ENCODE measurements at regions not wholly inside any gene's neighbourhood (a gene's known extent, or its start where the extent isn't known, plus 50 kb on each side); places are given as distances from the start of the nearest gene placed in this dataset.

- TF ChIP-seq POLR2A (IDR thresholded peaks at IDR 0.05), result no peak
- TF ChIP-seq, protein P1, sequence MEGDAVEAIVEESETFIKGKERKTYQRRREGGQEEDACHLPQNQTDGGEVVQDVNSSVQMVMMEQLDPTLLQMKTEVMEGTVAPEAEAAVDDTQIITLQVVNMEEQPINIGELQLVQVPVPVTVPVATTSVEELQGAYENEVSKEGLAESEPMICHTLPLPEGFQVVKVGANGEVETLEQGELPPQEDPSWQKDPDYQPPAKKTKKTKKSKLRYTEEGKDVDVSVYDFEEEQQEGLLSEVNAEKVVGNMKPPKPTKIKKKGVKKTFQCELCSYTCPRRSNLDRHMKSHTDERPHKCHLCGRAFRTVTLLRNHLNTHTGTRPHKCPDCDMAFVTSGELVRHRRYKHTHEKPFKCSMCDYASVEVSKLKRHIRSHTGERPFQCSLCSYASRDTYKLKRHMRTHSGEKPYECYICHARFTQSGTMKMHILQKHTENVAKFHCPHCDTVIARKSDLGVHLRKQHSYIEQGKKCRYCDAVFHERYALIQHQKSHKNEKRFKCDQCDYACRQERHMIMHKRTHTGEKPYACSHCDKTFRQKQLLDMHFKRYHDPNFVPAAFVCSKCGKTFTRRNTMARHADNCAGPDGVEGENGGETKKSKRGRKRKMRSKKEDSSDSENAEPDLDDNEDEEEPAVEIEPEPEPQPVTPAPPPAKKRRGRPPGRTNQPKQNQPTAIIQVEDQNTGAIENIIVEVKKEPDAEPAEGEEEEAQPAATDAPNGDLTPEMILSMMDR (IDR thresholded peaks at IDR 0.05), result no peak
- DNase-seq (ENCODE audit: low spot score in 2 of 2), result no peak
- 78 to 83% methylated on average over 4 of the region's 4 CpGs for WGBS, 2 donors
- no peak overlapping the region for H3K4me3 ChIP-seq (ENCODE audit: low read depth, poor library complexity, severe bottlenecking)
- intact Hi-C loops (cut with DNase I; ENCODE audit: low total_unique reads), result no loop called here
These were observed 184.4 kb downstream of the MRPL39 start for GRCh38 chr21:25422610-25423608.

- intact Hi-C loops (cut with DNase I; ENCODE audit: low total_unique reads), result no loop called here
- H3K4me3 ChIP-seq (ENCODE audit: low read depth, poor library complexity, severe bottlenecking), result no peak overlapping the region
- no peak for TF ChIP-seq POLR2A (IDR thresholded peaks at IDR 0.05)
- TF ChIP-seq, protein P1 (IDR thresholded peaks at IDR 0.05), result no peak
- DNase-seq (ENCODE audit: low spot score in 2 of 2), result no peak
- WGBS, 2 donors, result 25 to 33% methylated on average over 6 of the region's 6 CpGs
These were observed 185.8 kb downstream of the MRPL39 start for GRCh38 chr21:25421321-25422028.

GRCh38 chr21:25420831-25421230 lies 186.4 kb downstream of the MRPL39 start:
- H3K4me3 ChIP-seq (ENCODE audit: low read depth, poor library complexity, severe bottlenecking), result no peak overlapping the region
- DNase-seq (ENCODE audit: low spot score in 2 of 2), result no peak
- intact Hi-C loops (cut with DNase I; ENCODE audit: low total_unique reads), result no loop called here
- 84 to 92% methylated on average over 4 of the region's 4 CpGs for WGBS, 2 donors
- TF ChIP-seq, protein P1 (IDR thresholded peaks at IDR 0.05), result no peak
- TF ChIP-seq POLR2A (IDR thresholded peaks at IDR 0.05), result no peak

DNA sequence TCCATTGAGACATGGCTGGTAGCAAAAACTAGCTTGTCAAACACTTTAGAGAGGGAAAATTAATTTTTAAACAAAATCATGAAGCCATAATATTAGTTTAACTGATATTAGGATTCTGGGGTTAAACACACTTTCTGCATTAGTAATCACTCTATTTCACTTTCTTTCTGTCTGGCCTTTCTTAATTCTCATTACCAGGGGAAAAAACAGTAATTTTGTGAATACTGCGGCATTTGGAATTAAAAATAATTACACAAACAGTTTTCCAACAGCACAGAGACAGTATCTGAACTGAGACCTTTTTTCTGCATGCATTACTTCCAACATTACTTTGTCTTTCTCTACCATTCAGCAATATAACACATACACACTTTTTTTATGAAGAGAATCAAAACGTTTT lies 190.6 kb downstream of the MRPL39 start:
- TF ChIP-seq, protein P1 (IDR thresholded peaks at IDR 0.05), result no peak
- TF ChIP-seq POLR2A (IDR thresholded peaks at IDR 0.05), result no peak
- intact Hi-C loops (cut with DNase I; ENCODE audit: low total_unique reads), result no loop called here
- WGBS, 2 donors, result 73 to 75% methylated on average over 2 of the region's 2 CpGs
- DNase-seq (ENCODE audit: low spot score in 2 of 2), result no peak
- no peak overlapping the region for H3K4me3 ChIP-seq (ENCODE audit: low read depth, poor library complexity, severe bottlenecking)

- no peak for DNase-seq (ENCODE audit: low spot score in 2 of 2)
- no peak overlapping the region for H3K4me3 ChIP-seq (ENCODE audit: low read depth, poor library complexity, severe bottlenecking)
- TF ChIP-seq, protein P1 (IDR thresholded peaks at IDR 0.05), result no peak
- no peak for TF ChIP-seq POLR2A (IDR thresholded peaks at IDR 0.05)
- intact Hi-C loops (cut with DNase I; ENCODE audit: low total_unique reads), result no loop called here
These were observed 195.2 kb downstream of the MRPL39 start for GRCh38 chr21:25412100-25412499.

All from lower leg skin (tissue), 4 donors.